ENCODE measurements at regions not wholly inside any gene's neighbourhood (a gene's known extent, or its start where the extent isn't known, plus 50 kb on each side); places are given as distances from the start of the nearest gene placed in this dataset.

DNA sequence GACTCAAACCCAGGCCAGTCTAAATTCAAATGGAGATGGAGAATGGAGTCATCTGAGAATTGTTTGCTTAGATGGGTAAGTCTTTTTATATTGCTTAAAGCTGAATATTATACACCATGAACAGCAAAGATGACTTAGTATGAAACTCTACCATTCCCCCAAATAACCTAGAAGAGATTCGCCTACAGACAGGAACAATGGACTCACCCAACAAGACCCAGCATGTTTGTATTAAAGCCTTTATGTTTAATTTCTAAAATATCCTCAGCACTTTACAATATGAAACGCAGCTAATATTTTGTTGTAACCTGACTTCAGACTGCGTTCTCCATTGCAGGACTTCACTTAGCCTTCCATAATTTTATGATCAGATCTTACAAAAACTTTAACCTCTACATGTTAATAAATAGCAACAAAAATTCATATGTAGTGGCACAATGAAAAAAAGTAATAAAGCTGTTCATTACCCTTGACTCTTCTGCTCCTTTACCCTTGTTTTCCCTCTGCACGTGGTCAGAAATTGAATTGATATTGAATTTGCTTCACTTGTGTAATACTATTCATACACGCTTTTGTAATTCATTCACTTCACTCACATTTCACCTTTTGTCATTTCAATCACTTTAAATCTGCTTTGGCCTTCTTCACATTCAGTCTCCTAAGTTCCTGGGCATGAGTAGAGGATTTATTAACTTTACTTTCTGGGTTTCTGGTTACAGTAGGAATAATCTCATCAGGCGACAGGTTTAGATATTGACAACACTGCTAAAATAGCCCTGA, 177.3 kb upstream of the PTBP2 start:
- Histone ChIP-seq H3K9me3 (no peaks in the 10 kb centered on the region), H3K27ac (ENCODE audit: low read depth in 2 of 2, low read length in 1 of 2) (no peak overlapping the region), H3F3A (replicated peaks; ENCODE audit: insufficient read depth) (no peaks in the 10 kb centered on the region), H3K4me1 (ENCODE audit: control insufficient read depth in 1 of 2, insufficient read depth in 2 of 2, low read depth in 1 of 2, low read length in 1 of 2) (peaks cover 4 to 9% of the 10 kb centered on the region in 2 experiments; a peak in 3 of 4 replicates), H2AFZ (ENCODE audit: low read depth) (no peak overlapping the region), H4K20me1 (ENCODE audit: insufficient read depth) (no peaks in the 10 kb centered on the region), H3K27me3 (ENCODE audit: insufficient read depth) (no peaks in the 10 kb centered on the region), H3K36me3 (replicated peaks in 1 of 2; ENCODE audit: control insufficient read depth in 1 of 2, insufficient read depth in 2 of 2, low read length in 1 of 2) (no peaks in the 10 kb centered on the region), H3K9ac (no peak overlapping the region), H3K79me2 (ENCODE audit: insufficient read depth) (no peaks in the 10 kb centered on the region), H3K4me3 (ENCODE audit: low read depth in 2 of 2, low read length in 1 of 2) (no peak overlapping the region), H3K9me2 (no peaks in the 10 kb centered on the region), H3K4me2 (no peak overlapping the region)
- ChIA-PET POLR2A (no interaction called here), CTCF (interaction anchor here (1.0 kb wide), 1 partner anchor 308 kb away, joined by 3 read pairs; no protein-coding TSS in a partner anchor)
- DNase-seq = no peak
- 85% methylated on average over 6 of the region's 6 CpGs for WGBS (ENCODE audit: low lambda C conversion rate)
- TF ChIP-seq TEAD4 (IDR thresholded peaks at IDR 0.05; ENCODE audit: borderline replicate concordance, insufficient read depth) (no peak), PBX3 (IDR thresholded peaks at IDR 0.05) (no peak), GATA2 (CRISPR knock-in tag; IDR thresholded peaks at IDR 0.05) (no peak), FOSL2 (IDR thresholded peaks at IDR 0.05; ENCODE audit: borderline replicate concordance, low read depth) (no peak), ELF1 (IDR thresholded peaks at IDR 0.05) (no peak), RCOR1 (IDR thresholded peaks at IDR 0.05; ENCODE audit: low read length) (no peak), EZH2phosphoT487 (IDR thresholded peaks at IDR 0.05; ENCODE audit: borderline replicate concordance, low read depth) (no peak), YY1 (IDR thresholded peaks at IDR 0.05; ENCODE audit: low read depth) (no peak), EP300 (IDR thresholded peaks at IDR 0.05; ENCODE audit: borderline replicate concordance in 1 of 2, low read depth in 1 of 2, low read length in 1 of 2) (no peak), FOXJ3 (CRISPR knock-in tag; IDR thresholded peaks at IDR 0.05) (no peak), SIN3A (IDR thresholded peaks at IDR 0.05; ENCODE audit: borderline replicate concordance, low read depth, low read length) (no peak), CHD2 (IDR thresholded peaks at IDR 0.05; ENCODE audit: low read length, partially characterized antibody) (no peak)
- TF ChIP-seq, protein P1, sequence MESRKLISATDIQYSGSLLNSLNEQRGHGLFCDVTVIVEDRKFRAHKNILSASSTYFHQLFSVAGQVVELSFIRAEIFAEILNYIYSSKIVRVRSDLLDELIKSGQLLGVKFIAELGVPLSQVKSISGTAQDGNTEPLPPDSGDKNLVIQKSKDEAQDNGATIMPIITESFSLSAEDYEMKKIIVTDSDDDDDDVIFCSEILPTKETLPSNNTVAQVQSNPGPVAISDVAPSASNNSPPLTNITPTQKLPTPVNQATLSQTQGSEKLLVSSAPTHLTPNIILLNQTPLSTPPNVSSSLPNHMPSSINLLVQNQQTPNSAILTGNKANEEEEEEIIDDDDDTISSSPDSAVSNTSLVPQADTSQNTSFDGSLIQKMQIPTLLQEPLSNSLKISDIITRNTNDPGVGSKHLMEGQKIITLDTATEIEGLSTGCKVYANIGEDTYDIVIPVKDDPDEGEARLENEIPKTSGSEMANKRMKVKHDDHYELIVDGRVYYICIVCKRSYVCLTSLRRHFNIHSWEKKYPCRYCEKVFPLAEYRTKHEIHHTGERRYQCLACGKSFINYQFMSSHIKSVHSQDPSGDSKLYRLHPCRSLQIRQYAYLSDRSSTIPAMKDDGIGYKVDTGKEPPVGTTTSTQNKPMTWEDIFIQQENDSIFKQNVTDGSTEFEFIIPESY (IDR thresholded peaks at IDR 0.05; ENCODE audit: borderline replicate concordance, low read depth) = no peak
- TF ChIP-seq, protein P2, sequence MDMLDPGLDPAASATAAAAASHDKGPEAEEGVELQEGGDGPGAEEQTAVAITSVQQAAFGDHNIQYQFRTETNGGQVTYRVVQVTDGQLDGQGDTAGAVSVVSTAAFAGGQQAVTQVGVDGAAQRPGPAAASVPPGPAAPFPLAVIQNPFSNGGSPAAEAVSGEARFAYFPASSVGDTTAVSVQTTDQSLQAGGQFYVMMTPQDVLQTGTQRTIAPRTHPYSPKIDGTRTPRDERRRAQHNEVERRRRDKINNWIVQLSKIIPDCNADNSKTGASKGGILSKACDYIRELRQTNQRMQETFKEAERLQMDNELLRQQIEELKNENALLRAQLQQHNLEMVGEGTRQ (IDR thresholded peaks at IDR 0.05; ENCODE audit: borderline replicate concordance, low read depth, low read length) = no peak
- TF ChIP-seq, protein P3, sequence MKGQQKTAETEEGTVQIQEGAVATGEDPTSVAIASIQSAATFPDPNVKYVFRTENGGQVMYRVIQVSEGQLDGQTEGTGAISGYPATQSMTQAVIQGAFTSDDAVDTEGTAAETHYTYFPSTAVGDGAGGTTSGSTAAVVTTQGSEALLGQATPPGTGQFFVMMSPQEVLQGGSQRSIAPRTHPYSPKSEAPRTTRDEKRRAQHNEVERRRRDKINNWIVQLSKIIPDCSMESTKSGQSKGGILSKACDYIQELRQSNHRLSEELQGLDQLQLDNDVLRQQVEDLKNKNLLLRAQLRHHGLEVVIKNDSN (IDR thresholded peaks at IDR 0.05; ENCODE audit: borderline replicate concordance, low read depth) = no peak

Data from SK-N-SH (cell line).